Naive thymus-derived CD4-positive, alpha-beta T cell (primary cell): ENCODE measurements at regions not wholly inside any gene's neighbourhood (a gene's known extent, or its start where the extent isn't known, plus 50 kb on each side); places are given as distances from the start of the nearest gene placed in this dataset.
"Not testable (repeated sequence)": the region's sequence is repeated elsewhere in the genome, so short reads cannot be mapped to it uniquely, and the experiment has no call there.

Experiments
- ATAC-seq: fragments of 150-1000 bp; cut with Tn5 transposase; 2 replicates; pipeline ENCODE4 v1.10.0; 2021; ENCODE audit warnings: mild to moderate bottlenecking, moderate library complexity
- CTCF ChIA-PET: fragments of 350-600 bp; sonication (Branson Sonifier 250); formaldehyde crosslinking; loops from one replicate; lab custom pipeline; 2021; ENCODE audit warnings: antibody characterized with exemption; lab: Charles Lee
- POLR2A ChIA-PET: fragments of 350-600 bp; sonication (Branson Sonifier 250); formaldehyde crosslinking; loops from one replicate; lab custom pipeline; 2021; ENCODE audit warnings: antibody characterized with exemption, inconsistent platforms; lab: Charles Lee
- DNase-seq, 9 donors: peaks; one replicate each; pipeline versions ENCODE4 v3.0.0 to v3.0.0-alpha.2; 2020 to 2022; ENCODE audit warnings: mixed read lengths in 1 of 9
- H3K27ac ChIP-seq: one replicate; pipeline ENCODE4 v1.7.0; 2013; ENCODE audit warnings: mild to moderate bottlenecking, low read depth, low read length, moderate library complexity
- H3K27me3 ChIP-seq, 2 donors: one replicate each; pipeline ENCODE4 v1.7.0; 2013; ENCODE audit warnings: low read length in 2 of 2, mild to moderate bottlenecking in 2 of 2, moderate library complexity in 2 of 2; ENCODE audit not compliant: control insufficient read depth in 2 of 2, insufficient read depth in 2 of 2
- H3K36me3 ChIP-seq, 3 experiments: 1 replicate in 2 of 3; 2 replicates in 1 of 3; pipeline ENCODE4 v1.7.0; 2013; ENCODE audit warnings: low read length in 3 of 3, mild to moderate bottlenecking in 3 of 3, moderate library complexity in 1 of 3; ENCODE audit not compliant: insufficient read depth in 3 of 3, control insufficient read depth in 2 of 3
- H3K4me1 ChIP-seq, 2 donors: one replicate each; pipeline ENCODE4 v1.7.0; 2013; ENCODE audit warnings: low read length in 2 of 2, mild to moderate bottlenecking in 2 of 2, moderate library complexity in 1 of 2; ENCODE audit not compliant: control insufficient read depth in 2 of 2, insufficient read depth in 2 of 2
- H3K4me3 ChIP-seq: 2 replicates; pipeline ENCODE4 v1.7.0; 2013; ENCODE audit warnings: mild to moderate bottlenecking, low read length
- H3K9me3 ChIP-seq, 3 experiments: 1 replicate in 2 of 3; 2 replicates in 1 of 3; pipeline ENCODE4 v1.7.0; 2013; ENCODE audit warnings: low read length in 3 of 3; ENCODE audit not compliant: control insufficient read depth in 2 of 3
- H3K27ac Mint-ChIP-seq, 9 donors: one replicate each; pipeline ENCODE4 v1.8.0; 2020 to 2022; ENCODE audit warnings: mixed read lengths in 9 of 9, mild to moderate bottlenecking in 8 of 9, moderate library complexity in 5 of 9, inconsistent platforms in 2 of 9
- H3K27me3 Mint-ChIP-seq, 5 donors: one replicate each; pipeline ENCODE4 v1.8.0; 2021 to 2022; ENCODE audit warnings: mixed read lengths in 5 of 5, mild to moderate bottlenecking in 1 of 5
- H3K36me3 Mint-ChIP-seq, 5 donors: one replicate each; pipeline ENCODE4 v1.8.0; 2020 to 2022; ENCODE audit warnings: mixed read lengths in 5 of 5, mild to moderate bottlenecking in 3 of 5, inconsistent platforms in 1 of 5
- H3K4me1 Mint-ChIP-seq, 7 donors: one replicate each; pipeline ENCODE4 v1.8.0; 2020 to 2022; ENCODE audit warnings: mixed read lengths in 7 of 7, mild to moderate bottlenecking in 3 of 7, inconsistent platforms in 1 of 7
- H3K4me3 Mint-ChIP-seq, 10 donors: one replicate each; pipeline ENCODE4 v1.8.0; 2020 to 2022; ENCODE audit warnings: mild to moderate bottlenecking in 10 of 10, mixed read lengths in 10 of 10, moderate library complexity in 6 of 10, inconsistent platforms in 2 of 10
- H3K9me3 Mint-ChIP-seq, 11 donors: one replicate each; pipeline ENCODE4 v1.8.0; 2020 to 2022; ENCODE audit warnings: mixed read lengths in 11 of 11, mild to moderate bottlenecking in 4 of 11, inconsistent platforms in 1 of 11, moderate library complexity in 1 of 11
- intact Hi-C, 2 donors: fragments of 100-400 bp; cut with micrococcal nuclease; formaldehyde crosslinking; loops; one replicate each; pipeline ENCODE4 v1.15.1; 2023

GRCh38 chr12:127500512-127501035, 766.4 kb upstream of the TMEM132C start:
- POLR2A ChIA-PET = no interaction called here
- peaks cover 0 to 3% (median 0%) of the 10 kb centered on the region in 7 donors for H3K4me1 Mint-ChIP-seq
- peaks cover 0 to 6% (median 0%) of the 10 kb centered on the region in 5 donors for H3K27me3 Mint-ChIP-seq

DNA sequence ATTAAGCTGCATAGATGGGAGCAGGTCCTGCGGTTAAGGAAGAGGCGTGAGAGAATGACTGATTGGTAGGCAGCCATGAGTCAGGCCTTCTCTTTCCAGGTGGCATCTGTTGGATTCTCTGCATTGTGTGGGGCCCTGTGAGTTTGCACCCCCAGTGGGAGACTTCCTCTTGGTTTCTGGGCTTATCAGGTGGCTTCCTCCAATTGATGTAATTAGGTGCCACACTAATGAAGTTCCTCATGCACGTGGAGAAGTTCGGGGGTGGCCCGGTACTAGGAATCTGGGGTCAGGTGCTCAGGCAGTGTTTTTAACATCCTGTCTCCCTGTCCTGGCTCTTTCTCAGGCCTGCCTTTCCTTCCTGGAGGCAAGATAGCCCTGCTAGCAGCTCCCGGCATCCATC, 765.1 kb upstream of the TMEM132C start:
- CTCF ChIA-PET = no interaction called here
- no peaks in the 10 kb centered on the region for H3K27me3 ChIP-seq
- Mint-ChIP-seq H3K4me1 (no peaks in the 10 kb centered on the region), H3K27me3 (peaks cover 0 to 6% (median 0%) of the 10 kb centered on the region in 5 donors), H3K36me3 (no peaks in the 10 kb centered on the region), H3K27ac (no peak overlapping the region), H3K9me3 (peaks cover 0 to 16% (median 4%) of the 10 kb centered on the region in 11 donors), H3K4me3 (no peak overlapping the region)
- no peaks in the 10 kb centered on the region for H3K4me1 ChIP-seq
- H3K36me3 ChIP-seq = no peaks in the 10 kb centered on the region
- ATAC-seq (no peak), DNase-seq (no peak)
- intact Hi-C loops = no loop called here
- no peaks in the 10 kb centered on the region for H3K9me3 ChIP-seq
- no peak overlapping the region for H3K4me3 ChIP-seq
- H3K27ac ChIP-seq = no peak overlapping the region
- POLR2A ChIA-PET = no interaction called here

More at GRCh38 chr12:127500512-127501035, 766.4 kb upstream of the TMEM132C start:
- Mint-ChIP-seq H3K9me3 (peaks cover 0 to 16% (median 4%) of the 10 kb centered on the region in 11 donors), H3K27ac (no peak overlapping the region), H3K4me3 (no peak overlapping the region), H3K36me3 (no peaks in the 10 kb centered on the region)
- ATAC-seq (no peak), DNase-seq (no peak)
- intact Hi-C loops = no loop called here
- H3K9me3 ChIP-seq = no peaks in the 10 kb centered on the region
- no peaks in the 10 kb centered on the region for H3K4me1 ChIP-seq
- H3K4me3 ChIP-seq = no peak overlapping the region
- no peak overlapping the region for H3K27ac ChIP-seq
- CTCF ChIA-PET = no interaction called here
- no peaks in the 10 kb centered on the region for H3K36me3 ChIP-seq
- H3K27me3 ChIP-seq = no peaks in the 10 kb centered on the region

GRCh38 chr12:127503246-127503645, 763.7 kb upstream of the TMEM132C start:
- no peaks in the 10 kb centered on the region for H3K36me3 Mint-ChIP-seq

GRCh38 chr12:127503996-127504395, 763.0 kb upstream of the TMEM132C start:
- H3K36me3 Mint-ChIP-seq, H3K4me3 ChIP-seq, H3K27ac ChIP-seq, POLR2A ChIA-PET, intact Hi-C loops, H3K4me1 ChIP-seq, H3K4me3 Mint-ChIP-seq, DNase-seq, H3K36me3 ChIP-seq, H3K9me3 ChIP-seq, H3K4me1 Mint-ChIP-seq, H3K27me3 ChIP-seq, CTCF ChIA-PET, ATAC-seq, H3K27ac Mint-ChIP-seq: not testable (repeated sequence)
- Mint-ChIP-seq H3K9me3 (peaks cover 0 to 16% (median 6%) of the 10 kb centered on the region in 11 donors), H3K27me3 (peaks cover 0 to 10% (median 2%) of the 10 kb centered on the region in 5 donors)

More at GRCh38 chr12:127503246-127503645, 763.7 kb upstream of the TMEM132C start:
- Mint-ChIP-seq H3K4me1 (no peaks in the 10 kb centered on the region), H3K4me3 (no peak overlapping the region), H3K27ac (no peak overlapping the region), H3K9me3 (peaks cover 0 to 16% (median 5%) of the 10 kb centered on the region in 11 donors), H3K27me3 (peaks cover 0 to 10% (median 2%) of the 10 kb centered on the region in 5 donors)
- intact Hi-C loops = no loop called here
- ChIA-PET CTCF (no interaction called here), POLR2A (no interaction called here)
- H3K4me3 ChIP-seq = no peak overlapping the region
- no peak overlapping the region for H3K27ac ChIP-seq
- no peaks in the 10 kb centered on the region for H3K27me3 ChIP-seq
- no peaks in the 10 kb centered on the region for H3K9me3 ChIP-seq
- no peaks in the 10 kb centered on the region for H3K4me1 ChIP-seq
- DNase-seq (no peak), ATAC-seq (no peak)
- H3K36me3 ChIP-seq = no peaks in the 10 kb centered on the region

GRCh38 chr12:127504874-127505273, 762.1 kb upstream of the TMEM132C start:
- H3K4me1 ChIP-seq = no peaks in the 10 kb centered on the region
- ChIA-PET CTCF (no interaction called here), POLR2A (no interaction called here)
- DNase-seq = no peak
- H3K27ac ChIP-seq = no peak overlapping the region
- ATAC-seq = no peak
- H3K27ac Mint-ChIP-seq = no peak overlapping the region
- no peaks in the 10 kb centered on the region for H3K36me3 Mint-ChIP-seq
- H3K27me3 Mint-ChIP-seq = peaks cover 0 to 10% (median 2%) of the 10 kb centered on the region in 5 donors
- no peak overlapping the region for H3K4me3 ChIP-seq
- no peaks in the 10 kb centered on the region for H3K4me1 Mint-ChIP-seq
- intact Hi-C loops = no loop called here
- H3K27me3 ChIP-seq = no peaks in the 10 kb centered on the region
- H3K9me3 ChIP-seq = no peaks in the 10 kb centered on the region
- H3K4me3 Mint-ChIP-seq = no peak overlapping the region
- H3K9me3 Mint-ChIP-seq = peaks cover under 1 to 20% (median 6%) of the 10 kb centered on the region in 11 donors
- H3K36me3 ChIP-seq = no peaks in the 10 kb centered on the region

DNA sequence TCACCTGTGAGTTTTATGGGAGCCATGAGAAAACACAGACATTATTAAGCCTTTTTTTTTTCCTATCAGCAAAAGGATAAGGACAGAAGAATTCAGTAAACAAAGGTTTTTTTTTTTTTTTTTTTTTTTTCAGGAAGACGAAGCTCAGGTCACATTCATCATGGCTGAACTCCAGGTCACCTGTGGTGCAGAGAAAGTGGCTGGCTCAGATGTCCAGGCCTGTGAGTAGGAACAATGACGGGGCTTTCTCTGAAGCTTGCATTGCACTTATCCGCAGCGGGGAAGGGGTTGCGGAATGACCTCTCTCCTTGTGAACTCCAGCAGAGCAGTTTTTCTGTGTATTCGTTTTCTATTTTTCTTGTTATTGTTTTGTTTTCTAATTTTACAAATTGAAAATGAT, 759.6 kb upstream of the TMEM132C start:
- H3K4me3 Mint-ChIP-seq = no peak overlapping the region
- H3K36me3 ChIP-seq = no peaks in the 10 kb centered on the region
- ATAC-seq (no peak), DNase-seq (no peak)
- H3K9me3 ChIP-seq = no peaks in the 10 kb centered on the region
- intact Hi-C loops = no loop called here
- peaks cover 0 to 10% (median 2%) of the 10 kb centered on the region in 5 donors for H3K27me3 Mint-ChIP-seq
- H3K27ac ChIP-seq = no peak overlapping the region
- peaks cover 2 to 17% (median 5%) of the 10 kb centered on the region in 11 donors for H3K9me3 Mint-ChIP-seq
- H3K4me3 ChIP-seq = no peak overlapping the region
- ChIA-PET POLR2A (no interaction called here), CTCF (no interaction called here)
- H3K27me3 ChIP-seq = no peaks in the 10 kb centered on the region
- no peak overlapping the region for H3K27ac Mint-ChIP-seq
- no peaks in the 10 kb centered on the region for H3K4me1 Mint-ChIP-seq
- H3K4me1 ChIP-seq = no peaks in the 10 kb centered on the region
- H3K36me3 Mint-ChIP-seq = no peaks in the 10 kb centered on the region

DNA sequence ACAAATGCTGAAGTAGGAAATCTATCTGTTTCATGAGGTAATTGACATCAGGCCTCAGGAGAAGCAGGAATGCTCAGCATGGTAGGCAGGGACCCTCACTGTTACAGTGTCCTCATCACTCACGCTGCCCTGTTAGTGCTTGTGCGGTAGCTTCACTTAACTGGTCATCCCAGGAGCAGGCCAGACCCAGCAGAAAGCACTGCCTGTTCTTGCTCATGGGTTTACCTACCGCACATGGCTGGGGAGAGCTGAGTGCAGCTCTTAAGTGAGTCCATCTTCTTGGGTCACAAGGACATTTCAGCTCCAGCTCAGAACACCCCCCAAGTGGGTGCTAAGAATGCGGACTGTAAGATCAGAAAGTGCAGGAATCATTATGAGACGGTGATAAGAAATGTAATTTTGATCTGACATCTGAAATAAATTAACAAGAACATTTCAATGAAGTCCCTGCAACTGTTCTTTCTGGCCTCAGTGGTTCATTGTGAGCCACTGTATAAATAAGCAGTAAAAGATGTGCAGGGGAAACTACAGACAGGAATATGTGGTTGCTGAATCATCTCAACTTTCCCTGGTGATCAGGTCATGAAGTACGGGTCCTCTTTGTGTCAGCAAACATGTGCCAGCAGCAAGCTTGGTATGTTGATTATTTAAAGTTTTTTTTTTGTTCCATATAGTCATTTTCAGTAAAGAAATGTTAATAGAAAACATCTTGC, 757.7 kb upstream of the TMEM132C start:
- peaks cover 0 to 10% (median 2%) of the 10 kb centered on the region in 5 donors for H3K27me3 Mint-ChIP-seq
- no peaks in the 10 kb centered on the region for H3K9me3 ChIP-seq
- no peak overlapping the region for H3K27ac ChIP-seq
- ATAC-seq = no peak
- H3K9me3 Mint-ChIP-seq = peaks cover 2 to 25% (median 5%) of the 10 kb centered on the region in 11 donors
- no peaks in the 10 kb centered on the region for H3K4me1 ChIP-seq
- CTCF ChIA-PET = no interaction called here
- H3K27ac Mint-ChIP-seq = no peak overlapping the region
- no peaks in the 10 kb centered on the region for H3K36me3 Mint-ChIP-seq
- H3K4me3 Mint-ChIP-seq = no peak overlapping the region
- DNase-seq = no peak
- H3K36me3 ChIP-seq = no peaks in the 10 kb centered on the region
- no peak overlapping the region for H3K4me3 ChIP-seq
- POLR2A ChIA-PET = no interaction called here
- no peaks in the 10 kb centered on the region for H3K27me3 ChIP-seq
- no peaks in the 10 kb centered on the region for H3K4me1 Mint-ChIP-seq
- intact Hi-C loops = no loop called here
